ENCODE measurements at regions not wholly inside any gene's neighbourhood (a gene's known extent, or its start where the extent isn't known, plus 50 kb on each side); places are given as distances from the start of the nearest gene placed in this dataset.

DNA sequence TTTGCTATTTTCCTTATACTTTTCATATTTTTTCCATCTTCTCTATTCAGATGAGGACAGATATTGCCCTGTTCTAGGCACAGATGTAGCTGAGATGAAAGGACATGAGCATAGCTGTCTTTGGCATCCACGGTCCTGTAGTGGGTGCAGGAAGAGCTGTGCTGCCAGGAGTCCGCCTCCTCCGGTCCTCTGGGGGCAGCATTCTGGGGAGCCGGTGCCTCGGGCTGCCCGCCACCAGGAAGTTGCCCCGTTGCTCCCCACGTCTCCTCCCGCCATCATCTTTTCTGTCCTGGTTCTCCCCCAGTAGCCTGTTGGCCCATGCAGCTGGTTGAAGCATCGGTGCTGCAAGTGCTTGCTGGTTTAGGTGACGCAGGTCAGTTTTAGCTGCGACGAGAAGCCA is 170.0 kb upstream of the IRX4 start:
- no peak for DNase-seq

DNA sequence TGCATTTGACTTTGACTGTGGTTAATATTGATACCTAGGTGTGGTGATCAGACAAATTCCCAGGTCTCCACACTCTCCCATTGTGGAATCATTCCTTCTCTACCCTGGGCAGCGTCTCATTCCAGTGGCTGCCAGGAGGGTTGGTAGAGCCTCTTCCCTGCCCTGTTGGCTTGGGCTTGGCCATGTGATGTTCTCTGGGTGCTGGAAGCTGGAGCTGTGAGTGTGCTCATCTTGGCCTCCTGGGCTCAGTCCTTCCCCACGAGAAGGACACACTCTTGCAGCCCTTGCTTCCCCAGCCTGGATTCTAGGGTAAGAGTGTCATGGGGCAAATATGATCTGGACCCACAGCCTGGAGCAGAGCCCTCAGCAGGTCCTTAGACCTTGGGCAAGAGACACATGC is 167.2 kb upstream of the IRX4 start:
- no peak for DNase-seq

GRCh38 chr5:2048664-2049063 is 165.9 kb upstream of the IRX4 start:
- no peak for DNase-seq

DNA sequence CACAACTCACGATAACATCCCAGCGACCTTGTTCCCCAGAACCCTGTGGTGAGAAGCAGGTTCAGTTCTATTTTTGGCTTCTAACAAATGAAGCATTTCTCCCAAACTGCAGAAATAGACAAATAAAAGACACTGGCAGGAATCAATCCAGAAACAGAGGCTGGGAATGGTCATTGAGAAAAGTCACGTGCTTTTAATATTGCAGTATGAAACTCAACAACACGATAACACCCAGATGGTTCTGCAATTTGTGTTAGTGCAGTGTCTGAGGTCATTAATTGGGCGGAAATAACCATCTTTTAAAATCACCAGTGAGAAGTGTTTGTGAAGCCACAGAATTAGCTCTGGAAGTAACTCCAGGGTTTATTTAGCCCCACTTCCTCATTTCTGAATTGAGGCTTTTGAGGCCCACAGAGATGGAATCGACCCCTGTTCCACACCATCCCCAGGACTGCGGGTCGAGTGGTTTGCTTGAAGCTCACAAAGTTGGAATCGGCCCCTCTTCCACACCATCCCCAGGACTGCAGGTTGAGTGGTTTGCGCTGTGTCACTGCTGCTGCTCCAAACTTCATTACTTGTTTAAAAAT is 164.7 kb upstream of the IRX4 start:
- no peak for DNase-seq

DNA sequence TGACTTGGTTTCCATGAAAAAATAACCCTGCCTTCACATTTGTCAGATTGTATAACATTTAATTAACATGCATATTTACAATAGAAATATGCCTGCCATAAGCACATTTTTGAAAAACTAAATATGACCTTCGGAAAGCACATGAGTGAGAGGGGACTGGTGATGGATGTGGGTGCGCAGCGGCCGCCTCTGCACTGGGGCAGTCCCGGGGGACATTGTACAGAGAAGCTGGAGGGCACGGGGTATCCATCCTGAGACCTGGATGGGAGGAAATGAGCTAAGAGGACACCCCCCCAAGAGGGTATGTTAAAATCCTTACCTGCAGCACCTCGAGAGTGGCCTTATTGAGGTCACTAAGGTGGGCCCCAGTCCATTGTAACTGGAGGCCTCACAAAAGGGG is 161.3 kb upstream of the IRX4 start:
- DNase-seq, result no peak

DNA sequence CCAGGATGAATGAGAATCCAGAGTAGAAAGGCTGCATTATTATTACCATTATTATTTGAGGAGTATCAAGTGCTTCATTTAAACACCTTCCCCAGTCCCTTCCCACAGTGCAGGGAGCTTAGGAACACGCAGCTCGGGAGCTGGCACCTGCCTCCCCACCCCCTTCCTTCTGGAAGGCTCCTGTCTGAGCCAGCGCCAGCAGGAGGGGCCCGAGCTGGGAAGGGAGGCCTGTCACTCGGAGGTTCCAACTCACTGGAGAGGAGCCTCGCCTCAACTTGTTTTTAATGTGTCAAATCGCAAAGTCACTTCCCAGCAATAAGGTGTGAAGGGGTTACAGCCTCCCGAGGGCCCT is 156.4 kb upstream of the IRX4 start:
- no peak for DNase-seq

GRCh38 chr5:2038321-2039179 is 155.8 kb upstream of the IRX4 start:
- peak; percentile 85 for DNase-seq

- DNase-seq, result no peak
Observed at GRCh38 chr5:2036885-2037284, 154.2 kb upstream of the IRX4 start.

DNA sequence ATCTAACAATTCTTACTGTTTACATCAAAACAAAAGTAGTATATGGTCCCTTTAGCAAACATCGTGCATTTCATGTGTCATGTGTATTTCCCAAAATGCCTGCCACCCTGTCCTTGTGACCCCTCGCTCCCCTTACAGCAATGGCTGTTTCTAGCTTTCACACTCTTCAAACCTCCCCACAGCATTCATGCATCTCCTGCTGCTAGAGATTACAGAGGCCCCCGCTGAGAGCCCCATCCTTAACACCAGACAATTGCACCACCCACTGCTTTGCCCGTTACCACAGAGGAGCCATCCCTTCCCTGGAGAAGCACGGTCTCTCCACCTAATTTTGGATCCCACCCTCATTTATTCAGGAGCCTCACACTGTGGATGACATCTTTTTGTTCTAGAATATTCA is 149.7 kb upstream of the IRX4 start:
- no peak for DNase-seq

DNA sequence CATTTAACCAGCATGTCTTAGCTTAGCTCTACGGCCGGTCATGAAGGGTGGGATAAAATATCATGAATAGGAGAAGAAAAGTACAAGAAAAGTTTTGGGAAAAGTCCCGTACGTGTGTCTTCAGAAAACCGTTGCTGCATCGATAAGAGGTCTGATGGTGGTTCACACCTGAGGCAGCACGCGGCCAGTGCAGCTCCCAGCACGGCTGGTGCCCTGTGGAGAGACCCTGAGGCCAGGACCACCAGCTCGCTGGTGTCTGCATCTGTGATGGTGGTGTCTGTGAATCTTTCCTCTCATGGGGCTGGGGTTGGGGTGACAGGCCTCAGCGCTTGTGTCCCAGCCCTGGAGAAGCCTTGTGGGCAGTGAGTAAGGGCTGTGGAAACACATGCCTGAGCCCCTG is 148.9 kb upstream of the IRX4 start:
- DNase-seq, result no peak

GRCh38 chr5:2030131-2030530 is 147.4 kb upstream of the IRX4 start:
- DNase-seq, result no peak

DNA sequence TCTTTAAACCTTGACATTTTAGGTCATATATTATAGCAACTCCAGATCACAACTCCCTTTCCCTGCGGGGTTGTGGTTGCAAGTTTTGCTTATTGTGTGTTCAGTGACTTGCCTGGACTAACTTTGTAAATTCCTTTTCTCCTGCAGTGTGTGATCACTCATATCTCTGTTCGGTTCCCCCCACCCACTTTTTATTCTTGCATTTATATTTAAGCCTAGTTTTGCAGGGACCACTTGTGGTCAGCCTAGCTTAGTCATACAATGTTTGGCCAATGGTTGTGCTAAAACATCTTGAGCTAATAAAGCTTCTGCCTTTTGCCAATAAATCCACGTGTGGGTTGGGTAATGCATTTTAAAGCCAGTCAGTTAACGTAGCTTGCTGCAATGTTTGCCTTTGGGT is 146.5 kb upstream of the IRX4 start:
- DNase-seq, result no peak

- no peak for DNase-seq
Observed at GRCh38 chr5:2027790-2028189, 145.1 kb upstream of the IRX4 start.

GRCh38 chr5:2024986-2025721 is 142.4 kb upstream of the IRX4 start:
- DNase-seq, result no peak

DNA sequence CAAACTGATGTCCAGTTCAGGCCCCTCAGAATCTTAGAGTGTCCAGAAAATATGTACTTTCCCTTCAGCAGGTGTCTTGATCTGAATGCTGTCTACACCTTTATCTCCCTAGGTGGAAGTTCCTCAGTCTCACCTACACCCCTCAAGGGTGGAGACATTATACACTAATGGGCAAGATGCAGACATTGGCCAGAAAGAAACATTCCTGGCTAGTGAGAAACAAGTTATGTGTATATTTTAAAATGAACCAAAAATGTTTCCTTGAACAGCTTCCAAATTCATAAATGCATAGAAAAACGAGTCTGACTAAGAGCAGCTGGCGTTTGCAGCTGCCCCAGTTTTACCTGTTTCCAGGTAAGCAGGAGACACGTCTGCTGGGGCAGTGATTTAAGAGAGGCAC is 140.5 kb upstream of the IRX4 start:
- DNase-seq, result no peak

- no peak for DNase-seq
Observed at GRCh38 chr5:2022436-2022835, 139.7 kb upstream of the IRX4 start.

GRCh38 chr5:2021484-2022176 is 138.9 kb upstream of the IRX4 start:
- no peak for DNase-seq

GRCh38 chr5:2020730-2021129 is 138.0 kb upstream of the IRX4 start:
- DNase-seq, result no peak

DNA sequence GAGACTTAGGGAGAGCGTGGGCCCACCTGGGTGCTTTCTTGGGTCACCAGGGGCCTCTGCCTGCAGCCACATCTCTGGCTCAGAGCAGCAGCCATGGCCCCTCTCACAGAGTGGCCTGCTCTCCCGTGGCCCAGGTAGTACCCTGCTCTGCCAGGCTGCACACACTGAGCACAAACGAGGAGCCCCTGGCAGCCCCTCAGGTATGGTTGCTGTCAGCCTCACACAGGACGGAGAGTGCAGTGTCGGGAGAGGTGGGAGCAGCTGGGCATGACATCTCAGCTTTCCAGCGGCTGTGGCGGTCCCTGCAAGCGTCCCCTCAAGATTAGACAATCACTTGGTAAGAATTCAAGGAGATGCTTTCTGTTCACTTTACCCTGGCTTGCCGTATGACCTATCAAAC is 137.0 kb upstream of the IRX4 start:
- DNase-seq, result no peak

GRCh38 chr5:2018390-2018724 is 135.6 kb upstream of the IRX4 start:
- no peak for DNase-seq

DNA sequence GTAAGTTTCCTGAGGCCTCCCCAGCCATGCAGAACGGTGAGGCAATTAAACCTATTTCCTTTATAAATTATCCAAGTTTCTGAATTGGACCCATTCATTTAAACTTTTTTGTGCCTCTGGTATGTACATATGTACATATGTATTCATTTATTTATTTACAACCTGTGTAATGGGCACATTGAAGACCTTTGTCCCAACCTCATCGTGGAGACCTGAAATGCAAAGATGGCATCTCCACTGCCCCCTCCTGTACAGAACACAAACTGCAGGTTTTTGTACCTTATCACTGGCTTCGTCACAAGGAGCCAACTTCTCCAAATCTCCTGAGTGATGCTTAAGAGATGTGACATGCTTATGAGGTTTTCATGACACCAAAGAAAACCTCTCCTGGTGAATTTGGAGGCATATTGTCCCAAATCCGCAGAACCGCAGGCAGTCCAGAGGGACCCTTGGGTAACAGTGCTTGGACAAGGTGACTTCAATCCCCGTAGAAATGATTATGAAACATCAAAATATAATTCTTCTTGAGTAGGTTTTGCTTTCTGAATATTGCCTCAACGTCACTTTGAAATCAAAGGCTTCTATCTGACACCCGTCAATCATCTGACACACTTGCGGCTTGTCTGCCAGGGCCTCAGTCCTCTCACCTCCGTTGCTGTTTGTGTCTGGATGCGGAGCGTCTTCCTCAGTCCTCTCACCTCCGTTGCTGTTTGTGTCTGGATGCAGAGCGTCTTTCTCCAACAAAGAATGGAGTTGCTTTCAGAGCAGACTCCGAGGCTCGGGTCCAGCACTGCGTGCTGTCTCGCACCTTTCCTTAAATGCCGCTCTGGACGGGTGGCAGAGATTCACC is 135.0 kb upstream of the IRX4 start:
- no peak for DNase-seq

- DNase-seq, result no peak
Observed at GRCh38 chr5:2015961-2016360, 133.2 kb upstream of the IRX4 start.

All from activated CD8-positive, alpha-beta memory T cell treated with anti-CD3 and anti-CD28 coated beads for 24 hours (primary cell).